NCI-H2227 (cell line): ENCODE measurements at regions not wholly inside any gene's neighbourhood (a gene's known extent, or its start where the extent isn't known, plus 50 kb on each side); places are given as distances from the start of the nearest gene placed in this dataset.
A peak's percentile ranks its signal among the peaks of the same experiment; 100 is the strongest.

Experiments
- DNase-seq: peaks from one replicate; lab custom pipeline; 2025; ENCODE audit not compliant: unreplicated experiment; lab: John Stamatoyannopoulos, UW

GRCh38 chr1:60987904-60988303, 94.5 kb upstream of the NFIA start:
- DNase-seq, result no peak

- DNase-seq, result no peak
These were observed 98.1 kb upstream of the NFIA start for GRCh38 chr1:60984062-60984799.

GRCh38 chr1:60983701-60984061, 98.7 kb upstream of the NFIA start:
- DNase-seq, result no peak

- no peak for DNase-seq
These were observed 99.8 kb upstream of the NFIA start for GRCh38 chr1:60982539-60982938.

GRCh38 chr1:60981357-60981756, 101.0 kb upstream of the NFIA start:
- no peak for DNase-seq

- DNase-seq, result peak; percentile 38
These were observed 103.7 kb upstream of the NFIA start for GRCh38 chr1:60978421-60979357.

GRCh38 chr1:60977661-60978060, 104.7 kb upstream of the NFIA start:
- DNase-seq, result no peak

GRCh38 chr1:60974524-60975372, 107.6 kb upstream of the NFIA start:
- DNase-seq, result peak; percentile 23

GRCh38 chr1:60973668-60974067, 108.7 kb upstream of the NFIA start:
- no peak for DNase-seq

- no peak for DNase-seq
These were observed 109.5 kb upstream of the NFIA start for GRCh38 chr1:60972841-60973364.

- DNase-seq, result no peak
These were observed 111.0 kb upstream of the NFIA start for GRCh38 chr1:60971330-60971729.

GRCh38 chr1:60969971-60970509, 112.3 kb upstream of the NFIA start:
- peak; percentile 15 for DNase-seq

- no peak for DNase-seq
These were observed 117.0 kb upstream of the NFIA start for GRCh38 chr1:60965280-60965854.

- no peak for DNase-seq
These were observed 119.0 kb upstream of the NFIA start for GRCh38 chr1:60963167-60963940.

GRCh38 chr1:60960891-60961461, 121.4 kb upstream of the NFIA start:
- no peak for DNase-seq

GRCh38 chr1:60959701-60960100, 122.7 kb upstream of the NFIA start:
- DNase-seq, result no peak

- no peak for DNase-seq
These were observed 124.4 kb upstream of the NFIA start for GRCh38 chr1:60958001-60958400.

GRCh38 chr1:60956520-60956919, 125.8 kb upstream of the NFIA start:
- no peak for DNase-seq

- no peak for DNase-seq
These were observed 129.7 kb upstream of the NFIA start for GRCh38 chr1:60952612-60953111.
